PC-9 (cell line): ENCODE measurements at regions not wholly inside any gene's neighbourhood (a gene's known extent, or its start where the extent isn't known, plus 50 kb on each side); places are given as distances from the start of the nearest gene placed in this dataset.

Experiments used
- BruUV-seq: library from RNA; stranded (reverse); fragments of 400-500 nt; replicated peaks from 2 replicates; lab custom pipeline; 2021; lab: Mats Ljungman, UMichigan
- CTCF ChIA-PET: fragments of 300-600 bp; sonication (Branson Sonifier 250); formaldehyde crosslinking; loops from one replicate; lab custom pipeline; 2022; ENCODE audit warnings: antibody characterized with exemption; lab: Charles Lee
- POLR2A ChIA-PET: fragments of 300-600 bp; sonication (Branson Sonifier 250); formaldehyde crosslinking; loops from one replicate; lab custom pipeline; 2022; ENCODE audit warnings: antibody characterized with exemption; ENCODE audit not compliant: unreplicated experiment; lab: Charles Lee
- DNase-seq, 2 experiments: peaks; one replicate each; pipeline versions ENCODE4 v3.0.0 to v3.0.0-alpha.2; 2015 to 2022; ENCODE audit warnings: mixed read lengths in 1 of 2
- H2AFZ ChIP-seq: fragments of 200-600 bp; sonication (generic); 2 replicates; pipeline ENCODE4 v1.8.1; 2017; ENCODE audit warnings: antibody characterized with exemption
- H3F3A ChIP-seq: fragments of 200-600 bp; sonication (generic); 2 replicates; pipeline ENCODE4 v1.8.1; 2017; ENCODE audit warnings: antibody characterized with exemption, mild to moderate bottlenecking, low read depth; ENCODE audit not compliant: insufficient read depth
- H3K27ac ChIP-seq: fragments of 200-600 bp; sonication (generic); 2 replicates; pipeline ENCODE4 v1.6.1; 2016; ENCODE audit warnings: mixed run types
- H3K27me3 ChIP-seq: fragments of 200-600 bp; sonication (generic); 2 replicates; pipeline ENCODE4 v1.6.1; 2016; ENCODE audit warnings: low read depth, mixed run types; ENCODE audit not compliant: insufficient read depth
- H3K36me3 ChIP-seq: fragments of 200-600 bp; sonication (generic); 2 replicates; pipeline ENCODE4 v1.6.1; 2016; ENCODE audit warnings: low read depth, mixed run types
- H3K4me1 ChIP-seq: fragments of 200-600 bp; sonication (generic); replicated peaks from 2 replicates; pipeline ENCODE4 v1.6.1; 2016; ENCODE audit warnings: mixed run types; ENCODE audit not compliant: insufficient read depth
- H3K4me2 ChIP-seq: fragments of 200-600 bp; sonication (generic); 2 replicates; pipeline ENCODE4 v1.6.1; 2017; ENCODE audit warnings: mixed run types
- H3K4me3 ChIP-seq: fragments of 200-600 bp; sonication (generic); 2 replicates; pipeline ENCODE4 v1.6.1; 2016; ENCODE audit warnings: mixed run types
- H3K79me2 ChIP-seq: fragments of 200-600 bp; sonication (generic); 2 replicates; pipeline ENCODE4 v1.6.1; 2017; ENCODE audit warnings: low read depth, mixed run types
- H3K9me2 ChIP-seq: fragments of 200-600 bp; sonication (generic); 2 replicates; pipeline ENCODE4 v1.8.1; 2017; ENCODE audit warnings: mild to moderate bottlenecking; ENCODE audit not compliant: insufficient read depth
- H3K9me3 ChIP-seq: fragments of 200-600 bp; sonication (generic); 2 replicates; pipeline ENCODE4 v1.8.1; 2016; ENCODE audit warnings: low read depth; ENCODE audit not compliant: insufficient read depth
- H4K20me1 ChIP-seq: fragments of 200-600 bp; sonication (generic); 2 replicates; pipeline ENCODE4 v1.8.1; 2017; ENCODE audit not compliant: insufficient read depth
- EZH2 ChIP-seq: fragments of 200-600 bp; sonication (generic); IDR thresholded peaks from 2 replicates; pipeline ENCODE4 v1.8.0; 2017; ENCODE audit warnings: antibody characterized with exemption, low read depth
- intact Hi-C: fragments of 100-400 bp; cut with micrococcal nuclease; formaldehyde crosslinking; loops from one replicate; pipeline ENCODE4 v1.10.0; 2022; ENCODE audit not compliant: unreplicated experiment
- TF ChIP-seq, protein P1 (sequence below): fragments of 200-600 bp; sonication (generic); conservative IDR thresholded peaks from 2 replicates; pipeline ENCODE4 v1.6.1; 2017; ENCODE audit warnings: mixed run types, antibody characterized with exemption, mild to moderate bottlenecking, moderate library complexity

DNA sequence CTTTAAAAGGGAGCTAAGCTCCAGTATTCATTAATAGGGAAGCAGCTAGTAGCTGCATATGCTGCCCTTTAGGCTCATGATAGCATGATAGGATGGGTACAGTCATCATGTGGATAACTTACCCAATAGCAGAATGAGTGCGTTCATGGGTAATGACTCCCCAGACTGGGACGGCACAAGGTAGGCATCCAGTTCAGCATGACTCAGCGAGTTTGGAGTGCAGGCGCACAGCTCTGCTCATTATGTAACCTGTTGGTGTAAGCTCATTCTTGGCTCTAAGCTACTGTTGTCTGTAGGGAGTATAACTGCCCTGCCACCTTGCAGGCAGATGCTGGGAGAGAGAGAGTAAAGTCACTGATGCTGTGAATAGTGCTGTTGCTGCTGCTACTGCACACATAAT, 209.2 kb upstream of the SYT4 start:
- Histone ChIP-seq H3K9me2 (no peaks in the 10 kb centered on the region), H3F3A (no peaks in the 10 kb centered on the region), H4K20me1 (no peaks in the 10 kb centered on the region), H3K4me2 (no peak overlapping the region), H3K27me3 (no peaks in the 10 kb centered on the region), H3K79me2 (no peaks in the 10 kb centered on the region), H2AFZ (no peak overlapping the region), H3K4me3 (no peak overlapping the region), H3K27ac (no peak overlapping the region), H3K9me3 (no peaks in the 10 kb centered on the region), H3K36me3 (no peaks in the 10 kb centered on the region), H3K4me1 (peaks cover 8% of the 10 kb centered on the region)
- DNase-seq = no peak
- ChIA-PET POLR2A (no interaction called here), CTCF (no interaction called here)
- intact Hi-C loops = no loop called here
- BruUV-seq = no TSS peak
- no peak for TF ChIP-seq EZH2
- TF ChIP-seq, protein P1, sequence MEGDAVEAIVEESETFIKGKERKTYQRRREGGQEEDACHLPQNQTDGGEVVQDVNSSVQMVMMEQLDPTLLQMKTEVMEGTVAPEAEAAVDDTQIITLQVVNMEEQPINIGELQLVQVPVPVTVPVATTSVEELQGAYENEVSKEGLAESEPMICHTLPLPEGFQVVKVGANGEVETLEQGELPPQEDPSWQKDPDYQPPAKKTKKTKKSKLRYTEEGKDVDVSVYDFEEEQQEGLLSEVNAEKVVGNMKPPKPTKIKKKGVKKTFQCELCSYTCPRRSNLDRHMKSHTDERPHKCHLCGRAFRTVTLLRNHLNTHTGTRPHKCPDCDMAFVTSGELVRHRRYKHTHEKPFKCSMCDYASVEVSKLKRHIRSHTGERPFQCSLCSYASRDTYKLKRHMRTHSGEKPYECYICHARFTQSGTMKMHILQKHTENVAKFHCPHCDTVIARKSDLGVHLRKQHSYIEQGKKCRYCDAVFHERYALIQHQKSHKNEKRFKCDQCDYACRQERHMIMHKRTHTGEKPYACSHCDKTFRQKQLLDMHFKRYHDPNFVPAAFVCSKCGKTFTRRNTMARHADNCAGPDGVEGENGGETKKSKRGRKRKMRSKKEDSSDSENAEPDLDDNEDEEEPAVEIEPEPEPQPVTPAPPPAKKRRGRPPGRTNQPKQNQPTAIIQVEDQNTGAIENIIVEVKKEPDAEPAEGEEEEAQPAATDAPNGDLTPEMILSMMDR = no peak

DNA sequence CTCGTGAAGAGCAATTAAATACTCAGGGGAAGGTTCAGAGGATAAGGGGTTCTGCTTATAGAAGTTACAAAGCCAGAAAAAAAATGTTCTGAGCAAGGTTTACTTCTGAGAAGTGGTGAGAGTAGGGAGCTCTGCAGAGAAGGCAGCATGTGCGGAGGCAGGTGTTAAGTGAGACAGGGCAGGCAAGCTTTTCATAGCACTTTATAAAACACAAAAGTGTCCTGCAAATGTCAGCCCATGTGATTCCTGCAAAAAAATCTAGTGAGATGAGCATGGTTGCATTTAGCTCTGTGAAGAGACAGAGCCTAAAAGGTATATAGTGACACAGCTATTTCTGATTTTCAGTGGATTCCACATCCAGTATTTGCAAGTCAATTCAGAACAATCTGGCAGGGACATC, 223.8 kb upstream of the SYT4 start:
- POLR2A ChIA-PET = no interaction called here
- BruUV-seq = no TSS peak
- H3K36me3 ChIP-seq = no peaks in the 10 kb centered on the region

GRCh38 chr18:43506935-43507334, 229.6 kb upstream of the SYT4 start:
- DNase-seq = no peak
- Histone ChIP-seq H3K9me3 (no peaks in the 10 kb centered on the region), H3K9me2 (no peaks in the 10 kb centered on the region), H3K27me3 (no peaks in the 10 kb centered on the region), H3F3A (no peaks in the 10 kb centered on the region), H3K4me2 (no peak overlapping the region), H3K27ac (no peak overlapping the region), H3K36me3 (no peaks in the 10 kb centered on the region), H3K4me1 (no peaks in the 10 kb centered on the region), H4K20me1 (no peaks in the 10 kb centered on the region), H2AFZ (no peak overlapping the region), H3K4me3 (no peak overlapping the region), H3K79me2 (no peaks in the 10 kb centered on the region)
- TF ChIP-seq EZH2 = no peak
- TF ChIP-seq, protein P1 = no peak
- ChIA-PET CTCF (no interaction called here), POLR2A (no interaction called here)
- intact Hi-C loops = no loop called here
- no TSS peak for BruUV-seq

More for the DNA sequence above, 223.8 kb upstream of the SYT4 start:
- H3K27ac ChIP-seq = no peak overlapping the region
- H4K20me1 ChIP-seq = no peaks in the 10 kb centered on the region
- no peak overlapping the region for H2AFZ ChIP-seq
- H3K4me3 ChIP-seq = no peak overlapping the region
- no peaks in the 10 kb centered on the region for H3K4me1 ChIP-seq
- intact Hi-C loops = no loop called here
- no peak for DNase-seq
- H3F3A ChIP-seq = no peaks in the 10 kb centered on the region
- no peaks in the 10 kb centered on the region for H3K79me2 ChIP-seq
- H3K27me3 ChIP-seq = no peaks in the 10 kb centered on the region
- H3K4me2 ChIP-seq = no peak overlapping the region
- CTCF ChIA-PET = no interaction called here
- H3K9me3 ChIP-seq = no peaks in the 10 kb centered on the region
- no peaks in the 10 kb centered on the region for H3K9me2 ChIP-seq
- TF ChIP-seq, protein P1 = no peak
- no peak for TF ChIP-seq EZH2
